GM19324 (cell line): ENCODE measurements at regions not wholly inside any gene's neighbourhood (a gene's known extent, or its start where the extent isn't known, plus 50 kb on each side); places are given as distances from the start of the nearest gene placed in this dataset.

Experiments
- ATAC-seq: cut with Tn5 transposase; IDR thresholded peaks from one replicate; pipeline ENCODE4 v1.9.1; 2021; ENCODE audit warnings: mild to moderate bottlenecking, moderate library complexity; ENCODE audit not compliant: unreplicated experiment, low FRiP score

- no peak for ATAC-seq
Observed at GRCh38 chr10:128811511-128811910, 655.5 kb upstream of the MGMT start.

DNA sequence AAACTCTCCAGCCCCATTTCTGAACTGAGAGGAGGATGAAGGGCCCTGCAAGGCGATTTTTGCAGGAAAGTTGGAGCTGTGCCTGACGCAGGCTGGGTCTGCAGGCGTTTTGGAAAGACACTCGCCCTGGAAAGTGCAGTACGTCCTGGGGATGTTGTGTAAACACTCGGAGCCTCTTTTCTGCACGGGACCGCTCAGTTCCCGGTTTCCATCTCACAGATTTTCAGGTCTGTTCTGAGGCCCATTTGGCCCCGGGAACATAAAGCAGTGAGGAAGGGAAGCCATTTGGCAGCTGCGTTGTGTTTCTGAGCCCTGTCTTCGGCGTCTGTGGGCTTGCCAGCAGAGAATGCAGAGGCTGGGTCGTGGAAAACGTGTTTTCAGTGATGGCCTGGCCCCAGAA, 655.0 kb upstream of the MGMT start:
- no peak for ATAC-seq

GRCh38 chr10:128813574-128813973, 653.5 kb upstream of the MGMT start:
- ATAC-seq = no peak

DNA sequence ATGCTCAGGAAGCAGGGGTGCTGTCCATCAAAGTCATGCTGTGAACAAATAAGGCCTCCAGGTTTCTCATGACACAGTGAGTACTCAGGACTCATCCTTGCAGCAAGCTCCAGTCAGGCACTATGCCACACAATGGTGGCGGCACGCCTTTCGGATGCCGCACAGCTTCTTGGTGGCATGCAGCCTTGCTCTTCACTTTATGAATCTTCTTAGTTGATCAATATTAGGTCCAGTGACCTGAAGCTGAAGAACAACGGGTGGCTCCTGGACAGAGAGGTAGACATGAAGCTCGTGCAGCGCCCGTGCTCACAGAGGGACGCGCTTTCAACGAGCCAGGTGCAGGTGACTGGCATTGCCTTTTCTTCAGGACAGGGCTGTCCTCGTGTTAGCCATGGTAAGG, 653.0 kb upstream of the MGMT start:
- ATAC-seq = no peak

- ATAC-seq = no peak
Observed at GRCh38 chr10:128814782-128815181, 652.3 kb upstream of the MGMT start.

GRCh38 chr10:128816726-128817125, 650.3 kb upstream of the MGMT start:
- ATAC-seq = no peak

DNA sequence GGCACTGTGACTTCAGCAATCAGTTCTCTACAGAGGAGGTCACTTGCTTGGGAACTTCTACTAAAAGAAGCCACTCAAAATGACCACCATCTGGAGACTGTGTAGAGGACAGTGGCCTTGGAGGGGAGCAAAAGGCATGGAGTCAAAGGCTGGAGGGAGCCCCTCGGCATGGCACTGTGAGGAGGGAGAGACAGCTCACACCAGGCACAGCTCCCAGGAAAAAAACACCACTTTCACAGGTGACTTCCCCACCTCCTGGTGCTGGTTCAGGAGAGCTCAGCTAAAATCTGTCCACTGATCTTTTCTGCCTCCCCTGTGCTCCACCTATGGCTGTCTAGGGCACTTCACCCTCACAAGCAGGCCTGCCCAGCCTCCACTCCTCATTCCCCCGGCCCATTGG, 649.4 kb upstream of the MGMT start:
- no peak for ATAC-seq

- ATAC-seq = no peak
Observed at GRCh38 chr10:128820663-128821062, 646.4 kb upstream of the MGMT start.

DNA sequence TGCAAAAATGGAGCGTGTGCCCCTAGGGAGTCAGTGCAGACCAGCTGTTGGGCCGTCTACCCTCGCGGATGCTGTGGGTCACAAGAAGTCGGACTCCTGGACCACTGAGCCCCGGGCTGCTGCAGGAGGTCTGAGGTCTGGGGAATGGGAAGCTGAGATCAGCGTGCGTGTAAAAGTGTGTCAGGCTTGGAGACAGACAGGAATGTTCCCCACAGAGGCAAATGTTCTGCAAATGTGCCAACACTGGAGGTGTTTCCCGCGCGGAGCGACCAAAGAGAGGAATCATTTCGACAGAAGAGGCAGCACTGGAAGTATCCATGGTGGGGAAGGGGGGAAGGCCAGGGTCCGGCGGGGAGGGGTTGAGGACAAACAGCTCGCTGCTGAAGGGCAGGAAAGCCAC, 643.8 kb upstream of the MGMT start:
- ATAC-seq = no peak

DNA sequence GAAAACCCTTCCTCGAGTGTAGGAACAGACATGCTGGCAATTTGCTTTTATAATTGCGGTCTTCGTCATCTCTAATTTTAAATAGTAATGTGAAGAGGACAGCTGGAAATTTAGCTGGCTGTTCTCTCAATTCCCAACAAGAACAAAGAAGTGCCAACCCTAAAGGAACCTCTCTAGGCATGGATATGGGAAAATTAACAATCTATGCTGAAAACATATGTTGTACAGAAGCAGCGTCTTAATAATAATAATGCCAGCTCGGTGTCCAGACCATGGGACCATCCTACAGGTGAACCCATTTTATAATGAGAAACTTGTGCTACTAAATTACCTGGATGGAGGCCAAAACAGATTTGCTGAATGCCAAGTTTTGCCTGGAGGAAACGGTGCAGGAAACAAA, 641.4 kb upstream of the MGMT start:
- no peak for ATAC-seq

GRCh38 chr10:128833671-128834070, 633.4 kb upstream of the MGMT start:
- ATAC-seq = no peak

DNA sequence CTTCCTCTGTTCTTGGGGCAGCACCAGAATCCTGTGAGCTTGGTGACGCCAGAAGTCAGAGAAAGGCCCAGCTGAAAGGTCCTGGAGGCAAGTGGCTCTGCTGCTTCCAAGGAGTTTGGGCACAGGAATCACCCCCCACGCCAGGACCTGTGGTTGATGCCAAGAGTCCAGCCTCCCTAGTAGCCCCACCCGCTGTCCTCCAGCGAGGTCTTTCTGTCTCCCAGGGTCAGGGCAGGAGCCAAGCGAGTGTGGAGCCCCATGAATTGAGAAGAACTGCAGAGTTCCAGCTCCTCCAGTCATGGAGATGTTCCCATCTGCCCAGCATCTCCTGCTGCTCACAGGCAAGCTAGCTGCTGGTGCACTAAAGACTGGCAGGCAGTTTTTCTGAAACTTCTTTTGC, 631.7 kb upstream of the MGMT start:
- no peak for ATAC-seq

- ATAC-seq = no peak
Observed at GRCh38 chr10:128837478-128837877, 629.6 kb upstream of the MGMT start.

GRCh38 chr10:128839134-128839533, 627.9 kb upstream of the MGMT start:
- no peak for ATAC-seq

DNA sequence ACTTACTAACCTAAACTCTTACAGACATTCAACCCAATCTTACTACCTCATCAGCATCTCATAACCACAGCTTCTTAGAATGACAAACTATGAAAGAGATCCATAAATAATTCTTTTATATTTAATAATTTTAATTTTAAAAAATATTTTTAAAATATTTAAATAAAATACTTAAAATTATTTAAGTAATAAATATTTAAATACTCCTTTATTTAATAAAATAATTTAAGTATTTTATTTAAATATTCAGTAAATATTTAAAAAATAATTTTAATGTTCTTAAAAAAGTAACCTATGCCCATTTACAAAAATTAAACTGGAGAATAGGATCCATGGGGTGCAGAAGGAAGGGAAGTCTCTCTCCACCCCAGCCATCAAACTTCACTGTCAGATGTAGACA, 627.3 kb upstream of the MGMT start:
- ATAC-seq = no peak

DNA sequence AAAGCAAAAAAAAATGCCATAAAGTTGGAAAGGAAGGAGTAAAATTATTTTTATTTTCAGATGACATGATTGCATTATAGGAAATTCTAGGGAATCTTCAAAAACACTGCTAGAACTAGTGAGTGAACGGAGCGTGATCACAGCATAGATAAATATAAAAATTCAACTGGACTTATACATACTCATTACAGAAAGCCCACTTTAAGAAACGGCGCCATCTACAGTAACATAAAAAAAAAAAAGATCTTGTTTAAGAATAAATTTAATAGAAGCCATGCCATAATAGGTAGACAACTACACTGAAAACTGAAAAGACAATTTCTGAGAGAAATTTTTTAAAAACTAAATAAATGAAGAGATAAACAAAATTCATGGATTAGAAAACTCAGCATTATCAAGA, 623.1 kb upstream of the MGMT start:
- ATAC-seq = no peak

- ATAC-seq = no peak
Observed at GRCh38 chr10:128846927-128847326, 620.1 kb upstream of the MGMT start.

- ATAC-seq = no peak
Observed at GRCh38 chr10:128848810-128849209, 618.2 kb upstream of the MGMT start.

GRCh38 chr10:128850647-128851046, 616.4 kb upstream of the MGMT start:
- ATAC-seq = no peak

- ATAC-seq = no peak
Observed at GRCh38 chr10:128851281-128851680, 615.8 kb upstream of the MGMT start.

- no peak for ATAC-seq
Observed at GRCh38 chr10:128851726-128852125, 615.3 kb upstream of the MGMT start.

DNA sequence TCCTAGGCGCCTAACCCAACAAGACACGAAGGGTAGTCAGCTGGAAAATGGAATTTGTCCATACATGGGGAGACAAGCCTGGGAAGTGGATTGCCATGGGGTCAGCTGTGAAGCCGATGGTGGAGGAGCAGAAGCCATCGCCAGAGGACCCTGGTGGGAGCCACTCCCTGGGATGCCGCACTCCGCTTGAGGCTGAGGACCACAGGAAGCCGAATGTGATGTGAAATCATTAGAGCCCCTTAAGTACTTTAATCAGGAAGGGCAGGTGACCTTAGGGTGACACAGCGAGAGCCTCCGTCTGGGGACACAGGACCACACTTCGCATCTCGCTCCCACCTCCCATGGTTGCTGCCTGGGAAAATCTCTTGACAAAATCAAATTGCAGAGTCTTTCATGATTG, 614.6 kb upstream of the MGMT start:
- ATAC-seq = no peak

- no peak for ATAC-seq
Observed at GRCh38 chr10:128852902-128853301, 614.1 kb upstream of the MGMT start.

DNA sequence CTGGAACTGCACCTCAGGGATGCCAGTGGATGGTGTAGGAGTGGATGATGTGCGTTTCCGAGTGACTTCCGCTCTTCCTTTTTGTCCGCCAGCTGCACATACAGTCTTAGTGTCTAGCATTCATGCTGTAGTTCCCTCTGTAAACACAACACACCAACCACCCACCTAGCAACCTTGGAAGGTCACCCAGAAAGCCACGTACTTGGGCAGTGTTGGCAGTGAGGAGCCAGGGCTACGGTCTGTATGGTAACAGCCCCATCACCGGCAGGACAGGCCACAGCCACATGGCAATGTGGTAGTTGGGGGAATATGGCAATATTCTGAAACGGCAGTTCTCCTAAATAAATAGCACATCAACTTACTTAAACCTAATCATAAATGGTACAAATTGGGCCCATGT, 613.5 kb upstream of the MGMT start:
- ATAC-seq = no peak
